ENCODE measurements at regions not wholly inside any gene's neighbourhood (a gene's known extent, or its start where the extent isn't known, plus 50 kb on each side); places are given as distances from the start of the nearest gene placed in this dataset.

DNA sequence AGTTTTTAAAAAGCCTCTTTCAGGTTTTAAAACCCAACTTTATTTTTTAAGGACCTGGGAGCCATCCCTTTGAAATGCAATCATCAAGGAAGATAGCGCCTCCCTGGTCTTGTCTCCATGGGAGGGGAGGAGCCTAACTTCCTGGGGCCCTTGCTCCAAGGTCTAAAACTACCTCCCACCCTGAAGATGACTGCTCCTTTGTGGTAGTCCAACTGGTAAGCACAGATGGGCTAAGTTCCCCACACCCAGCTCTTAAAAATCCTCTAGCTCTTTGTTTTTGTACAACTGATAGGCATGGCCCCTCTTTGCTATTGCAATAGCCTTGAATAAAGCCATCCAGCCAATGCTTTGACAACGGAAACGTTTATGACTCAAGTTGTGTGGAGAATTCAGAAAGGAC lies 716.8 kb downstream of the CBLN2 start:
- TF ChIP-seq, protein P1, sequence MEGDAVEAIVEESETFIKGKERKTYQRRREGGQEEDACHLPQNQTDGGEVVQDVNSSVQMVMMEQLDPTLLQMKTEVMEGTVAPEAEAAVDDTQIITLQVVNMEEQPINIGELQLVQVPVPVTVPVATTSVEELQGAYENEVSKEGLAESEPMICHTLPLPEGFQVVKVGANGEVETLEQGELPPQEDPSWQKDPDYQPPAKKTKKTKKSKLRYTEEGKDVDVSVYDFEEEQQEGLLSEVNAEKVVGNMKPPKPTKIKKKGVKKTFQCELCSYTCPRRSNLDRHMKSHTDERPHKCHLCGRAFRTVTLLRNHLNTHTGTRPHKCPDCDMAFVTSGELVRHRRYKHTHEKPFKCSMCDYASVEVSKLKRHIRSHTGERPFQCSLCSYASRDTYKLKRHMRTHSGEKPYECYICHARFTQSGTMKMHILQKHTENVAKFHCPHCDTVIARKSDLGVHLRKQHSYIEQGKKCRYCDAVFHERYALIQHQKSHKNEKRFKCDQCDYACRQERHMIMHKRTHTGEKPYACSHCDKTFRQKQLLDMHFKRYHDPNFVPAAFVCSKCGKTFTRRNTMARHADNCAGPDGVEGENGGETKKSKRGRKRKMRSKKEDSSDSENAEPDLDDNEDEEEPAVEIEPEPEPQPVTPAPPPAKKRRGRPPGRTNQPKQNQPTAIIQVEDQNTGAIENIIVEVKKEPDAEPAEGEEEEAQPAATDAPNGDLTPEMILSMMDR (IDR thresholded peaks at IDR 0.05) = no peak
- no peak for TF ChIP-seq POLR2A (IDR thresholded peaks at IDR 0.05)
